ENCODE measurements at regions not wholly inside any gene's neighbourhood (a gene's known extent, or its start where the extent isn't known, plus 50 kb on each side); places are given as distances from the start of the nearest gene placed in this dataset.

- DNase-seq = no peak
Observed at GRCh38 chr7:123401295-123401694, 133.1 kb downstream of the IQUB start.

GRCh38 chr7:123400196-123400595 lies 134.2 kb downstream of the IQUB start:
- DNase-seq = no peak

GRCh38 chr7:123398921-123399320 lies 135.5 kb downstream of the IQUB start:
- no peak for DNase-seq

GRCh38 chr7:123397746-123398338 lies 136.6 kb downstream of the IQUB start:
- DNase-seq = no peak

GRCh38 chr7:123393623-123394022 lies 140.8 kb downstream of the IQUB start:
- DNase-seq = no peak

- DNase-seq = no peak
Observed at GRCh38 chr7:123372368-123372767, 162.0 kb downstream of the IQUB start.

- peak; percentile 9 for DNase-seq
Observed at GRCh38 chr7:123367484-123368122, 166.8 kb downstream of the IQUB start.

GRCh38 chr7:123367031-123367430 lies 167.3 kb upstream of the SLC13A1 start:
- DNase-seq = no peak

- no peak for DNase-seq
Observed at GRCh38 chr7:123366626-123367025, 166.9 kb upstream of the SLC13A1 start.

- DNase-seq = no peak
Observed at GRCh38 chr7:123360631-123361030, 160.9 kb upstream of the SLC13A1 start.

- DNase-seq = no peak
Observed at GRCh38 chr7:123355576-123356190, 155.9 kb upstream of the SLC13A1 start.

GRCh38 chr7:123352973-123353372 lies 153.2 kb upstream of the SLC13A1 start:
- DNase-seq = no peak

GRCh38 chr7:123351516-123352505 lies 152.0 kb upstream of the SLC13A1 start:
- DNase-seq = no peak

GRCh38 chr7:123351027-123351426 lies 151.3 kb upstream of the SLC13A1 start:
- DNase-seq = no peak

GRCh38 chr7:123348690-123349089 lies 148.9 kb upstream of the SLC13A1 start:
- no peak for DNase-seq

- DNase-seq = no peak
Observed at GRCh38 chr7:123346766-123347165, 147.0 kb upstream of the SLC13A1 start.

GRCh38 chr7:123343611-123344010 lies 143.8 kb upstream of the SLC13A1 start:
- no peak for DNase-seq

GRCh38 chr7:123341102-123341501 lies 141.3 kb upstream of the SLC13A1 start:
- no peak for DNase-seq

- no peak for DNase-seq
Observed at GRCh38 chr7:123338688-123339087, 138.9 kb upstream of the SLC13A1 start.

- no peak for DNase-seq
Observed at GRCh38 chr7:123329988-123330643, 130.3 kb upstream of the SLC13A1 start.

- DNase-seq = no peak
Observed at GRCh38 chr7:123327661-123328060, 127.9 kb upstream of the SLC13A1 start.

GRCh38 chr7:123324283-123324682 lies 124.5 kb upstream of the SLC13A1 start:
- DNase-seq = no peak

Data from skin of body (tissue), 1 donor.